ENCODE measurements at regions not wholly inside any gene's neighbourhood (a gene's known extent, or its start where the extent isn't known, plus 50 kb on each side); places are given as distances from the start of the nearest gene placed in this dataset.

DNA sequence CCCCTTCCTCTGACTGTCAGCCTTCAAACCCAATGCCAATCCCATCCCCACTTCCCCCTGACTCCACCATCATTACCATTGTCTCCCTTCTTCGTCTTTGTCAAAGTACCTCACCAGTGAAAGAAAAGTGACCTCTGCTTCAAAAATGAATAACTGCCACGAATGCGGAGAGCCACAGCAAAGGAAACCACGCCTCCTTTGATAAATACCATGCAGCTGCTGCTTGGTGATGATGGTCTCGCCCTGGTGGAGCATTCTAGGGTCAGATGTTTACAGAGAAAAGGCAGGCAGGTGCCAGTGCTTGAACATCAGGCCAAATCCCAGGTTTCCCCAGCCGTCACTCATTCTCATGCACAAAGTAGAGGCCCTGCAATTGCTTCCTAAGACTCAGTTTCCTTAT, 162.2 kb downstream of the BCL11A start:
- TF ChIP-seq CTCF (IDR thresholded peaks at IDR 0.05) (no peak), POLR2A (IDR thresholded peaks at IDR 0.05) (no peak), EP300 (IDR thresholded peaks at IDR 0.05) (no peak)
